ENCODE measurements at regions not wholly inside any gene's neighbourhood (a gene's known extent, or its start where the extent isn't known, plus 50 kb on each side); places are given as distances from the start of the nearest gene placed in this dataset.
"Not testable (repeated sequence)": the region's sequence is repeated elsewhere in the genome, so short reads cannot be mapped to it uniquely, and the experiment has no call there.

GRCh38 chr22:22733881-22734373 is 89.5 kb downstream of the GGTLC2 start:
- Mint-ChIP-seq H3K9me3 (ENCODE audit: insufficient read depth) (no peaks in the 10 kb centered on the region), H3K27ac (no peak overlapping the region), H3K27me3 (peaks cover 15% of the 10 kb centered on the region), H3K4me3 (no peak overlapping the region), H3K4me1 (no peaks in the 10 kb centered on the region)
- H3K4me2 ChIP-seq (replicated peaks; ENCODE audit: low read depth, low read length, poor library complexity, severe bottlenecking) = no peak overlapping the region
- no peak overlapping the region for H3K9ac ChIP-seq (ENCODE audit: low read length)
- ChIA-PET CTCF (interaction anchor here (1.9 kb wide), 1 partner anchor 12 kb away, joined by 9 read pairs; no protein-coding TSS in a partner anchor), POLR2A (no interaction called here)
- H3K4me3 ChIP-seq (ENCODE audit: control extremely low read depth in 1 of 5, extremely low read depth in 1 of 5, insufficient read depth in 1 of 5, low read depth in 2 of 5, low read length in 4 of 5) = no peak overlapping the region
- no peak for DNase-seq
- 76% methylated on average over 5 of the region's 7 CpGs for WGBS (ENCODE audit: insufficient coverage)
- H3K36me3 ChIP-seq (replicated peaks in 1 of 2; ENCODE audit: control extremely low read depth in 1 of 2, control insufficient read depth in 1 of 2, extremely low read depth in 1 of 2, insufficient read depth in 2 of 2, low read length in 1 of 2) = no peaks in the 10 kb centered on the region
- TF ChIP-seq EZH2 (IDR thresholded peaks at IDR 0.05; ENCODE audit: borderline replicate concordance, insufficient read depth, low read depth, low read length, poor library complexity, severe bottlenecking) (no peak), CTCF (IDR thresholded peaks at IDR 0.05) (no peak)
- H2AFZ ChIP-seq (ENCODE audit: insufficient read depth, low read depth, low read length, poor library complexity, severe bottlenecking) = no peak overlapping the region
- peaks cover 0 to 18% (median 0%) of the 10 kb centered on the region in 3 donors for H3K9me3 ChIP-seq (ENCODE audit: control extremely low read depth in 1 of 3, control insufficient read depth in 2 of 3, insufficient read depth in 1 of 3, low read length in 2 of 3)
- no peaks in the 10 kb centered on the region for H3K4me1 ChIP-seq (ENCODE audit: control insufficient read depth in 2 of 2, insufficient read depth in 2 of 2, low read length in 2 of 2)
- no peaks in the 10 kb centered on the region for H3K79me2 ChIP-seq (ENCODE audit: control insufficient read depth, insufficient read depth, low read length)
- peaks cover 0 to 3% (median 0%) of the 10 kb centered on the region in 4 experiments for H3K27me3 ChIP-seq (replicated peaks in 1 of 4; ENCODE audit: control extremely low read depth in 1 of 4, control insufficient read depth in 3 of 4, insufficient read depth in 4 of 4, low read length in 3 of 4)
- intact Hi-C loops (cut with micrococcal nuclease) = no loop called here
- no peaks in the 10 kb centered on the region for H4K20me1 ChIP-seq (ENCODE audit: control insufficient read depth, insufficient read depth, low read length, poor library complexity, severe bottlenecking)
- no peak for ATAC-seq (ENCODE audit: low read depth)
- no peak overlapping the region for H3K27ac ChIP-seq (ENCODE audit: low read length in 2 of 2)

GRCh38 chr22:22734395-22735272 is 90.2 kb downstream of the GGTLC2 start:
- H3K9ac ChIP-seq (ENCODE audit: low read length); H3K79me2 ChIP-seq (ENCODE audit: control insufficient read depth, insufficient read depth, low read length); H3K4me1 Mint-ChIP-seq; intact Hi-C loops (cut with micrococcal nuclease); H4K20me1 ChIP-seq (ENCODE audit: control insufficient read depth, insufficient read depth, low read length, poor library complexity, severe bottlenecking); H3K4me1 ChIP-seq (ENCODE audit: control insufficient read depth in 2 of 2, insufficient read depth in 2 of 2, low read length in 2 of 2); ATAC-seq (ENCODE audit: low read depth); H3K4me3 ChIP-seq (ENCODE audit: control extremely low read depth in 1 of 5, extremely low read depth in 1 of 5, insufficient read depth in 1 of 5, low read depth in 2 of 5, low read length in 4 of 5); H3K27ac ChIP-seq (ENCODE audit: low read length in 2 of 2); H3K4me2 ChIP-seq (replicated peaks; ENCODE audit: low read depth, low read length, poor library complexity, severe bottlenecking); H3K27ac Mint-ChIP-seq; H3K27me3 ChIP-seq (replicated peaks in 1 of 4; ENCODE audit: control extremely low read depth in 1 of 4, control insufficient read depth in 3 of 4, insufficient read depth in 4 of 4, low read length in 3 of 4); POLR2A ChIA-PET; DNase-seq; H2AFZ ChIP-seq (ENCODE audit: insufficient read depth, low read depth, low read length, poor library complexity, severe bottlenecking); H3K36me3 ChIP-seq (replicated peaks in 1 of 2; ENCODE audit: control extremely low read depth in 1 of 2, control insufficient read depth in 1 of 2, extremely low read depth in 1 of 2, insufficient read depth in 2 of 2, low read length in 1 of 2); H3K9me3 Mint-ChIP-seq (ENCODE audit: insufficient read depth); H3K4me3 Mint-ChIP-seq: not testable (repeated sequence)
- CTCF ChIA-PET = interaction anchor here (1.0 to 1.9 kb wide), 2 partner anchors 11 to 19 kb away, joined by 3 to 9 read pairs; no protein-coding TSS in a partner anchor
- peaks cover 0 to 18% (median 0%) of the 10 kb centered on the region in 3 donors for H3K9me3 ChIP-seq (ENCODE audit: control extremely low read depth in 1 of 3, control insufficient read depth in 2 of 3, insufficient read depth in 1 of 3, low read length in 2 of 3)
- WGBS (ENCODE audit: insufficient coverage) = 88% methylated on average over 11 of the region's 17 CpGs
- peaks cover 14% of the 10 kb centered on the region for H3K27me3 Mint-ChIP-seq

- H3K4me3 ChIP-seq (ENCODE audit: control extremely low read depth in 1 of 5, extremely low read depth in 1 of 5, insufficient read depth in 1 of 5, low read depth in 2 of 5, low read length in 4 of 5); ATAC-seq (ENCODE audit: low read depth); POLR2A ChIA-PET; H3K4me3 Mint-ChIP-seq; H4K20me1 ChIP-seq (ENCODE audit: control insufficient read depth, insufficient read depth, low read length, poor library complexity, severe bottlenecking); H3K27ac ChIP-seq (ENCODE audit: low read length in 2 of 2); H2AFZ ChIP-seq (ENCODE audit: insufficient read depth, low read depth, low read length, poor library complexity, severe bottlenecking); H3K27ac Mint-ChIP-seq; H3K4me2 ChIP-seq (replicated peaks; ENCODE audit: low read depth, low read length, poor library complexity, severe bottlenecking); H3K9ac ChIP-seq (ENCODE audit: low read length); intact Hi-C loops (cut with micrococcal nuclease); DNase-seq; H3K9me3 Mint-ChIP-seq (ENCODE audit: insufficient read depth); H3K79me2 ChIP-seq (ENCODE audit: control insufficient read depth, insufficient read depth, low read length); H3K4me1 ChIP-seq (ENCODE audit: control insufficient read depth in 2 of 2, insufficient read depth in 2 of 2, low read length in 2 of 2); H3K27me3 ChIP-seq (replicated peaks in 1 of 4; ENCODE audit: control extremely low read depth in 1 of 4, control insufficient read depth in 3 of 4, insufficient read depth in 4 of 4, low read length in 3 of 4); H3K4me1 Mint-ChIP-seq; H3K36me3 ChIP-seq (replicated peaks in 1 of 2; ENCODE audit: control extremely low read depth in 1 of 2, control insufficient read depth in 1 of 2, extremely low read depth in 1 of 2, insufficient read depth in 2 of 2, low read length in 1 of 2): not testable (repeated sequence)
- CTCF ChIA-PET = interaction anchor here (1.0 to 1.9 kb wide), 2 partner anchors 10 to 18 kb away, joined by 3 to 9 read pairs; no protein-coding TSS in a partner anchor
- peaks cover 0 to 18% (median 0%) of the 10 kb centered on the region in 3 donors for H3K9me3 ChIP-seq (ENCODE audit: control extremely low read depth in 1 of 3, control insufficient read depth in 2 of 3, insufficient read depth in 1 of 3, low read length in 2 of 3)
- 100% methylated on average over 1 of the region's 4 CpGs for WGBS (ENCODE audit: insufficient coverage)
- peaks cover 20% of the 10 kb centered on the region for H3K27me3 Mint-ChIP-seq
These were observed 90.9 kb downstream of the GGTLC2 start for GRCh38 chr22:22735276-22735675.
